HEK293T (cell line): ENCODE measurements at regions not wholly inside any gene's neighbourhood (a gene's known extent, or its start where the extent isn't known, plus 50 kb on each side); places are given as distances from the start of the nearest gene placed in this dataset.
"Not testable (repeated sequence)": the region's sequence is repeated elsewhere in the genome, so short reads cannot be mapped to it uniquely, and the experiment has no call there.

ENCODE experiments used
- CTCF ChIA-PET: fragments of 350-600 bp; formaldehyde crosslinking; extraction: SDS; loops from one replicate; lab custom pipeline; 2021; ENCODE audit warnings: antibody characterized with exemption, inconsistent platforms; lab: Yijun Ruan, JAX
- POLR2A ChIA-PET: fragments of 350-600 bp; formaldehyde crosslinking; extraction: SDS; loops from one replicate; lab custom pipeline; 2020; ENCODE audit warnings: antibody characterized with exemption, inconsistent platforms; lab: Yijun Ruan, JAX
- DNase-seq: peaks from one replicate; pipeline ENCODE4 v3.0.0; 2012; ENCODE audit warnings: mixed read lengths; ENCODE audit errors: extremely low spot score
- ARNT ChIP-seq: fragments of 450-650 bp; IDR thresholded peaks from 2 replicates; pipeline ENCODE4 v1.6.1; 2017; ENCODE audit warnings: mild to moderate bottlenecking
- BHLHE40 ChIP-seq: fragments of 450-650 bp; IDR thresholded peaks from 2 replicates; pipeline ENCODE4 v1.6.1; 2016; ENCODE audit warnings: mild to moderate bottlenecking, moderate library complexity, borderline replicate concordance
- CTBP1 ChIP-seq: fragments of 450-650 bp; IDR thresholded peaks from 2 replicates; pipeline ENCODE4 v1.6.1; 2016; ENCODE audit warnings: borderline replicate concordance
- ELF4 ChIP-seq: fragments of 450-650 bp; IDR thresholded peaks from 2 replicates; pipeline ENCODE4 v1.6.1; 2017; ENCODE audit warnings: antibody characterized with exemption
- FOXA1 ChIP-seq: fragments of 450-650 bp; IDR thresholded peaks from 2 replicates; pipeline ENCODE4 v1.6.1; 2016; ENCODE audit warnings: mild to moderate bottlenecking
- FOXK2 ChIP-seq: fragments of 450-650 bp; IDR thresholded peaks from 2 replicates; pipeline ENCODE4 v1.6.1; 2016; ENCODE audit warnings: mild to moderate bottlenecking
- FOXM1 ChIP-seq: fragments of 450-650 bp; IDR thresholded peaks from 2 replicates; pipeline ENCODE4 v1.6.1; 2017; ENCODE audit warnings: mild to moderate bottlenecking, borderline replicate concordance
- HDGF ChIP-seq: fragments of 450-650 bp; IDR thresholded peaks from 2 replicates; pipeline ENCODE4 v1.6.1; 2017; ENCODE audit warnings: antibody characterized with exemption, borderline replicate concordance
- L3MBTL2 ChIP-seq: fragments of 450-650 bp; conservative IDR thresholded peaks from 2 replicates; pipeline ENCODE4 v1.6.1; 2016; ENCODE audit warnings: mild to moderate bottlenecking
- LEF1 ChIP-seq: fragments of 450-650 bp; IDR thresholded peaks from 2 replicates; pipeline ENCODE4 v1.6.1; 2017; ENCODE audit warnings: mild to moderate bottlenecking, borderline replicate concordance
- NFRKB ChIP-seq: fragments of 450-650 bp; IDR thresholded peaks from 2 replicates; pipeline ENCODE4 v1.6.1; 2016; ENCODE audit warnings: mild to moderate bottlenecking, moderate library complexity
- SP1 ChIP-seq: fragments of 450-650 bp; IDR thresholded peaks from 2 replicates; pipeline ENCODE4 v1.6.1; 2017
- SUZ12 ChIP-seq: fragments of 450-650 bp; IDR thresholded peaks from 2 replicates; pipeline ENCODE4 v1.6.1; 2016; ENCODE audit warnings: mild to moderate bottlenecking
- TARDBP ChIP-seq: fragments of 450-650 bp; IDR thresholded peaks from 2 replicates; pipeline ENCODE4 v1.6.1; 2016
- ZNF384 ChIP-seq: fragments of 450-650 bp; IDR thresholded peaks from 2 replicates; pipeline ENCODE4 v1.6.1; 2016
- TF ChIP-seq, protein P1 (sequence below): fragments of 450-650 bp; IDR thresholded peaks from 2 replicates; pipeline ENCODE4 v1.6.1; 2016

DNA sequence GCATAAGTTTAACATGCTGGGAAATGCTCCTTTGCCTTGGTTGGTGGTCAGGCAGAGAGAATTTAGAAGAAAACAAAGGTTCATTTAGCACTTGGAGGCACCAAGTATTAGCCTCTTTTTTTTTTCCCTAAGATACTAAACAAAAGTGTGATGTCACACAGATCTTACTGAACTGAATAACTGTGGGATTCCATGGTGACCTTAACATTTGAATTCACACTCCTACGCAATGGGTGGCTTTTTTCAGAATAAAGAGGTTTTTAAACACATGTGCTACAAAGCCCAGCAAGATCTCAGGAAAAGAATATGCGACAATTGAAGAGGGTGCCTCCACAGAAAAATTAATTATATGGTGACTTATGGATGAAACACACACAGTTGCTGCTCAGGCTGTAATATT is 133.4 kb upstream of the ABCB5 start:
- no peak for DNase-seq
- CTCF ChIA-PET: no interaction called here
- POLR2A ChIA-PET: no interaction called here
- TF ChIP-seq CTBP1: no peak
- no peak for TF ChIP-seq L3MBTL2
- no peak for TF ChIP-seq NFRKB
- TF ChIP-seq HDGF: no peak
- TF ChIP-seq BHLHE40: no peak
- no peak for TF ChIP-seq SUZ12
- TF ChIP-seq ELF4: no peak
- TF ChIP-seq LEF1: no peak
- TF ChIP-seq ARNT: no peak
- no peak for TF ChIP-seq FOXK2
- no peak for TF ChIP-seq FOXA1
- no peak for TF ChIP-seq ZNF384

DNA sequence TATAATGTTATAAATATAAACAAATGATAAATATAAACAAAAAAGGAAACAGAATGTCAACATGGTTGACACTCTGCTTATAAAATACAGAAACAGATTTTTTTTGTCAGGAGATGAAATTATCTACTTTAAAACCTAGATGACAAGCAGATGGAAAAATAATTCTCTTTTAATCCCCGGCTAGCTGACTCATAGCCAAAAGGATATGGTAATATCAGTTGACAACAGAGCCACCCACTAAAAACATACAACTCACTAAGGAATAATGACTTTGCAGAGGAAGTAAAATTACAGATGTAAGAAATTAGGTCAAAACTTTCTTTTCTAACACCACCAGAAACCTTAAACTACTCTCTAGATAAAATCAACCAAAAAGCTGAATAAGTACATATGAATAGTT is 131.1 kb upstream of the ABCB5 start:
- POLR2A ChIA-PET: no interaction called here

DNA sequence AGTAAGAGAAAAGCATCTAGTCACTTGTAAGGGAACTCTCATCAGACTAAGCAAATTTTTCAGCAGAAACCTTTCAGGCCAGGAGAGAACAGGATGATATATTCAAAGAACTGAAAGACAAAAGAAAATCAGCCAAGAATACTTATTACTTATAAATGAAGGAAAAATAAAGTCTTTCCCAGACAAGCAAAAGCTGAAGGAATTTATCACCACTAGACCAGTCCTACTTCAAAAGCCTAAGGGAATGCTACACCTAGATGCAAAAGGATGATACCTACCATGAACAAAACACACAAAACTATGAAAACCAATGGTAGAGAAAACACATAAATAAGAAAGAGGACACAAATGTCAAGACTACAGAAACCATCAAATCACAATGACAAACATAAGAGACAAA is 126.6 kb upstream of the ABCB5 start:
- no peak for DNase-seq
- no peak for TF ChIP-seq FOXK2
- TF ChIP-seq, protein P1, sequence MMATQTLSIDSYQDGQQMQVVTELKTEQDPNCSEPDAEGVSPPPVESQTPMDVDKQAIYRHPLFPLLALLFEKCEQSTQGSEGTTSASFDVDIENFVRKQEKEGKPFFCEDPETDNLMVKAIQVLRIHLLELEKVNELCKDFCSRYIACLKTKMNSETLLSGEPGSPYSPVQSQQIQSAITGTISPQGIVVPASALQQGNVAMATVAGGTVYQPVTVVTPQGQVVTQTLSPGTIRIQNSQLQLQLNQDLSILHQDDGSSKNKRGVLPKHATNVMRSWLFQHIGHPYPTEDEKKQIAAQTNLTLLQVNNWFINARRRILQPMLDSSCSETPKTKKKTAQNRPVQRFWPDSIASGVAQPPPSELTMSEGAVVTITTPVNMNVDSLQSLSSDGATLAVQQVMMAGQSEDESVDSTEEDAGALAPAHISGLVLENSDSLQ: no peak
- ChIA-PET CTCF (no interaction called here), POLR2A (no interaction called here)

More for the DNA sequence above, 131.1 kb upstream of the ABCB5 start:
- TF ChIP-seq ZNF384: no peak
- TF ChIP-seq NFRKB: no peak
- no peak for TF ChIP-seq CTBP1
- no peak for TF ChIP-seq FOXA1
- no peak for TF ChIP-seq TARDBP
- TF ChIP-seq FOXM1: no peak
- TF ChIP-seq SUZ12: no peak
- no peak for TF ChIP-seq ELF4
- TF ChIP-seq, protein P1: no peak
- TF ChIP-seq LEF1: no peak
- no peak for TF ChIP-seq BHLHE40
- no peak for TF ChIP-seq SP1
- TF ChIP-seq L3MBTL2: no peak
- no peak for TF ChIP-seq ARNT
- no peak for TF ChIP-seq HDGF
- TF ChIP-seq FOXK2: no peak
- CTCF ChIA-PET: no interaction called here
- DNase-seq: no peak

DNA sequence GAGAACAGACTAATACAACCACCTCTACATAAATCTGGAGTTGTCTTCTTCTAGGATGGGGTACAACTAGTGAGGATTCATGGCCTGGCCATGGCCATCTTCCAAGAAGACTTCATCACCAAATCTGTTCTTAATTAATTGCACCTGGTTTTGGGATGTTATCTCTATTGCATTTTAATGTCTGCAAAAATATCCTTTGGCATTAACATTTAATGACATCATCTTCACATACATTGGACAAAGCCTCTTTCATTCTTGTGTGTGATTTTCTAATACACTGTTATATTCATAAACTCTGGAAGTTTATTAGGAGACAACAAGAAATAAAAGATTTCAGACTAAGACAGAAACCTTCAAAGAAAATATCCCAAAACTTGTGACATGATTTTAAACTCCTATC is 124.2 kb upstream of the ABCB5 start:
- DNase-seq: no peak
- TF ChIP-seq L3MBTL2: no peak
- TF ChIP-seq FOXA1: no peak
- no peak for TF ChIP-seq ELF4
- TF ChIP-seq BHLHE40: no peak
- no peak for TF ChIP-seq TARDBP
- no peak for TF ChIP-seq FOXM1
- ChIA-PET POLR2A (no interaction called here), CTCF (no interaction called here)

DNA sequence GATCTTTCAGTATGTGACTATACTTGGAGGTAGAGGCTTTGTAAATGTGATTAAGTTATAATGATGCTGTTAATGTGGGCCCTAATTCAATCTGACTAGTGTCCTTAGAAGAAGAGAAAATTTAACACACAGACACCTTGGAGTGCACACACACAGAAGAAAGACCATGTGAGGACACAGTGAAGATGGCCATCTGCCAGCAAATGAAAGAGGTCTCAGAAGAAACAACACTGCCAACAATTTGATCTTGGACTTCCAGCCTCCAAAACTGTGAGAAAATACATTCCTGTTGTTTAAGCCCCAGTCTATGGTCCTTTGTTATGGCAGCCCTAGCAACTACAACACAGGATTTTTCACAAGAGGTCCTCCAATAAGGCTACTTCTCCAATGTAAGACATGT is 120.9 kb upstream of the ABCB5 start:
- no peak for TF ChIP-seq FOXA1
- TF ChIP-seq BHLHE40: no peak
- TF ChIP-seq HDGF: no peak
- ChIA-PET CTCF (no interaction called here), POLR2A (no interaction called here)
- no peak for DNase-seq

DNA sequence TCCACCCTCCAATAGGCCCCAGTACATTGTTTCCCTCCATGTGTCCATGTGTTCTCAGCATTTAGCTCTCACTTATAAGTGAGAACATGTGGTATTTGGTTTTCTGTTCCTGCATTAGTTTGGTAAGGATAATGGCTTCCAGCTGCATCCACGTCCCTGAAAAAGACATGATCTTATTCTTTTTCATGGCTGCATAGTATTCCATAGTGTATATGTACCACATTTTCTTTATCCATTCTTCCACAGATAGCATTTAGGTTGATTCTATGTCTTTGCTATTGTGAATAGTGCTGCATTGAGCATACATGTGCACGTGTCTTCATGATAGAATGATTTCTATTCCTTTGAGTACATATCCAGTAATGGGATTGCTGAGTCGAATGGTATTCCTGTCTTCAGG is 114.0 kb upstream of the ABCB5 start:
- DNase-seq, POLR2A ChIA-PET, CTCF ChIA-PET: not testable (repeated sequence)

DNA sequence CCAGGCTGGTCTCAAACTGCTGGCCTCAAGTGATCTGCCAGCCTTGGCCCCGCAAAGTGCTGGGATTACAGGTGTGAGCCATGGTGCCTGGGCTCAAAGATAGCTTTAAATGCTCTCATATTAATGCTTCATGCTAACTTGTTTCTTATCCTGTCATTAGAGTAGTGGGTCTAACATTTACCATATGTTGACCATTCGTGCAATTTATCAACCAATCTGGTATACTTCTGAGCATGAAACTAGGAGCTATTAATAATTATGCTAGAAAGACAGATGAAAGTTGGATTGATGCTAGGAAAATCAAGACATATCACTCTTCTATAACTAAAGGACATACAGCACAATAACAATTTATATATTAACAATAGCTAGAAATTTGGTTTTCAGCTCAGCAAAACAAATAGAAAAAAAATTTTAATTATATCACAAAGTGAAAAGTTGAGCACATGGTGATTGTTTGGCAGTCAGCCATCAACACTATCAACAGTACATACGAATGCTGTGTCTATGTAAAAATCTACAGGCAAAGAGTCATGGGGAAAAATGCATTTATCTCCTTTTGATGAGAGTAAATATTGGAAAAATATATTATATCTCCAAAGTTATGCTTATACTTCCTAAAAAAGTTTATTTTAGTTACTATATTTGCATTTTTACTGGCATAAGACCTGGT is 112.1 kb upstream of the ABCB5 start:
- CTCF ChIA-PET: no interaction called here
- TF ChIP-seq ELF4: no peak
- TF ChIP-seq SUZ12: no peak
- TF ChIP-seq FOXK2: no peak
- no peak for TF ChIP-seq LEF1
- no peak for TF ChIP-seq ZNF384
- TF ChIP-seq FOXM1: no peak
- TF ChIP-seq TARDBP: no peak
- no peak for TF ChIP-seq L3MBTL2
- TF ChIP-seq NFRKB: no peak
- no peak for TF ChIP-seq HDGF
- no peak for TF ChIP-seq SP1
- TF ChIP-seq CTBP1: no peak
- no peak for TF ChIP-seq ARNT
- POLR2A ChIA-PET: no interaction called here
- DNase-seq: no peak

DNA sequence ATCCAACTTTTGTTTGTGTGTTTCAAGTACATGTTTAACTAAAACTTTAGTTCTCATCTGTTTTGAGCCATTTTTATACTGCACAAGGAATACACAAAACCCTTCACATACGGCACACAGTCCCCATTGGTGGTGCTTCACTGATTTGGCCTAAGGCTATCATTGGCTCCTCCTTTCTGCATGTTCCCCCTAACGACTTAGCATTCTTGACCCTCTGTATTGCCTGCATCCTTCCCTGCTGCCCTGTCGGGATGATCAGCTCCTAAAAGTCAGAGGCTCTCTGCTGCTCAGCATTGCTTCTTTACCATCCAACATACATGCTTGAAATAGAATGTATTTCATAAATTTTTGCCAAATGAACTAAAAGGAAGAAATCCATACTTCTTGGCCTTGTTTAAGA is 111.4 kb upstream of the ABCB5 start:
- ChIA-PET POLR2A (no interaction called here), CTCF (no interaction called here)
- no peak for DNase-seq
- TF ChIP-seq, protein P1: no peak
- TF ChIP-seq SP1 (no peak), BHLHE40 (no peak), TARDBP (no peak), FOXM1 (no peak), CTBP1 (no peak), FOXA1 (no peak), ELF4 (no peak)
